ENCODE measurements at regions not wholly inside any gene's neighbourhood (a gene's known extent, or its start where the extent isn't known, plus 50 kb on each side); places are given as distances from the start of the nearest gene placed in this dataset.
"Not testable (repeated sequence)": the region's sequence is repeated elsewhere in the genome, so short reads cannot be mapped to it uniquely, and the experiment has no call there.

- DNase-seq (ENCODE audit: low spot score): peak; percentile 50
Measured at GRCh38 chr6:125546841-125547251, 202.6 kb upstream of the HEY2 start.

- DNase-seq (ENCODE audit: low spot score): no peak
Measured at GRCh38 chr6:125547381-125547780, 202.1 kb upstream of the HEY2 start.

DNA sequence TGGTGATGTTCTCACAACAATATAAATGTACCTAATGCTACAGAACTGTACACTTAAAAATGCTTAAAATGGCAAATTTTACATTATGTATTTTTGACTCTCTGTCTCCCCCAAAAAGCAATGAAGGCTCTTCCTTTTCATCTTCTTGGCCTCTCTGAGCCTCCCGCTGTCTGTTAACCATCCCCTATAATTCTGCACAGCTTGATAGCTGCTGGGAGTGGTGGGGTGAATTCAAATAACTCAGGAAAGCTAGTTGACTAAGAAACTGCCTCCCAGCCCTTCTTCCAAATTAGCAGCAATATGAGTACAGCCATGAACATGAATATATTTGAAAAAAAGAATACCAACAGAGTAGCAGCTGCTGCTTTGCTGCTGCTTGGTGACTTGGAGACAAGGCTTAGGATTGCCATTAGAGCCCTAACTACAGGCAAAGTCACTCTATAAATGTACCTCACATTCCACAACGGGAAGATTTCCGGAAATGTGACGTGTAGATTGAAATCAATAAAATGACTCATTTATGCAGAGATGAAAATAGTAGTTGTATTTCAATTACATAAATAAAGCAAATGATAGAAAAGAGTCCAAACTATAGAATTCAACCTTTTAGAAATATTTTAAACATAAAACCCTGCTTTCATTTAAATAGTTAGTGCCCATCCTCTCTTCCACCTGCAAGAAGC, 200.1 kb upstream of the HEY2 start:
- DNase-seq (ENCODE audit: low spot score): no peak

DNA sequence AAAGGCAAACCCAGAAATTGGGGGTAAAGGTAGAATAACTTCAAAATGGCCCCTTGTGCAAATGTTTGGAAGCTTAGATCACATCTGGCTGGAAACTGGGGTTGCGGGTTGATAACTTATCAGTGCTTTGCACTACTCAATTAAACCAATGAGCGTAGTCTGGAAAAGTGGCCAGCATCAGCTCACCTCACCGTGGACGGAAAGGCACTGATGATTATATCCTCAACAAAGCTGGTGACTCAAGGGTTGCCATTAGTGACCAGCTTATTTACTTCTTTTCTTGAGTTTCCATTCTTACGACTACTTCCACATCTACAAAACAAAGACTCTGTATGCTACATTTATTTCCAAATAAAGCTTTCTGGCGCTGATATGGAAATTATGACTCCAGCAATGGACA, 198.5 kb upstream of the HEY2 start:
- no peak for DNase-seq (ENCODE audit: low spot score)

DNA sequence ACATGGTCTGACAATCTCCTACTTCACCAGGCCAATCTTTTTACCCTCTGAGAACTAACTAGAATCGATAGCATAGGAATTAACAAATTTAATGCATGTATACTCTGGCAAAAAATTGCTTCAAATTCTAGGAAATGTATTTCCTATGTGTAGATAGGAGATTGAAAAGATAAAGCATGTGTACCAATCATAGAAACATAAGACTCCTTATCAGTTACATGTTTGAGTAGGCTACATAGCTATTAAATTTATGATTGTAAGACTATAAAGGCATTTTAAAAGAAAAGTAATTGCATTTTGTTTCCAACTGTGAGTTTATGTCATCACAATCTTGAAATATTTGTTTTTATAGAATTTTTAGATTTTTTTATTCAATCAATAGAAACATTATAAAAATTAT, 196.6 kb upstream of the HEY2 start:
- no peak for DNase-seq (ENCODE audit: low spot score)

GRCh38 chr6:125554456-125554855, 195.0 kb upstream of the HEY2 start:
- no peak for DNase-seq (ENCODE audit: low spot score)

DNA sequence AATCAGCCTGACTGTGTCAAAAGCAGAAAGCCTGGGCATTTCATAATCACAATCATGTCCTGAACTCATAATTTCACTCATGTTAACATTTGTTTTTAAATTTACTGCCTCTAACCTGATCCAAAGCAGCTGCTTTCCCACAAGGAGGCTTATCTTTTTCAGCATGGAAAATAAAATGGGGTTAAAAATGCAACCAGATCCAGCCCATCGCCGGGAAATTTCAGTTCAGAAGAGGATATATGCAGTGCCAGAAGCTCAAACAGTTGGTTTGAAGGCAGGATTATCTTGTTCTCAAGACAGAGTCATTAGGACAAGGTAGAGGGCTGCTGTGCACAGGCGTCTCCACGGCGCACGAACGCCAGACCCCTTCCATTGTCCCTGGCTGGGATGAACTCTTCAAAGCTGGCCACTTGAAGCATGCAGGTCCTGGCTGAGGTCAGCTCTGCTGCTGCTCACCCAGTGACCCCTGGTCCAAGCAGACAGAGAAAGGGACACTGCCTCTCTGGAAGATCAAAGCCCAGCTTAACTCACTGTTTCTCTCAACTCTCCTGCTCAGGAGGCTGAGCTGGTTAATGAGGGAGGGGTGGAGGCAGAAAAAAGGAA, 191.1 kb upstream of the HEY2 start:
- no peak for DNase-seq (ENCODE audit: low spot score)

GRCh38 chr6:125558907-125559306, 190.5 kb upstream of the HEY2 start:
- no peak for DNase-seq (ENCODE audit: low spot score)

DNA sequence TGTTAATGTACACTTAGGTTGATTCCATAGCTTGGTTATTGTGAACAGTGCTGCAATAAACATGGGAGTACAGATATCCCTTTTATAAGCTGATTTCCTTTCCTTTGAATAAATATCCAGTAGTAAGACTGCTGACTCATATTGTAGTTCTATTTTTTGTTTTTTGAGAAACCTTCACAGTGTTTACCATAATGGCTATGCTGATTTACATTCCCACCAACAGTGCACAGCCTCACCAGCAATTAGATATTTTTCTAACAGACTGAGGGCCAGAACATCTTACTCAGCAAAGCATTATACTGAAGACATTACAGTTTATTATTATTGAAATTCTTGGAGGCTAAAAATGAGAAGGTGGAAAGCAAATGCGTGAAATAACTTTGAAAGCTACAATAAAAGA, 187.3 kb upstream of the HEY2 start:
- no peak for DNase-seq (ENCODE audit: low spot score)

- DNase-seq (ENCODE audit: low spot score): no peak
Measured at GRCh38 chr6:125564941-125565340, 184.5 kb upstream of the HEY2 start.

- no peak for DNase-seq (ENCODE audit: low spot score)
Measured at GRCh38 chr6:125567407-125567806, 182.0 kb upstream of the HEY2 start.

DNA sequence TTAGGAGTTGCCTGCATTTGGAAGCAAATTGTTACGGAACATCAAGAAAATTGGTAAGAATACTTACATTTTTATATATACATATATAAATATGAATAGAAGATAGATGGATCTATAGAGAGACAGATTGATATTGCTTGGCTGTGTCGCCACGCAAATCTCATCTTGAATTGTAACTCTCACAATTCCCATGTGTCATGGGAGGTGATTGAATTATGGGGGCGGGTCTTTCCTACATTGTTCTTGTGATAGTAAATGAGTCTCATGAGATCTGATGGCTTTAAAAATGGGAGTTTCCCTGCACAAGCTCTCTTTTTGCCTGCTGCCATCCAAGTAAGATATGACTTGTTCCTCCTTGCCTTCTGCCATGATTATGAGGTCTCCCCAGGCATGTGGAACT, 180.8 kb upstream of the HEY2 start:
- no peak for DNase-seq (ENCODE audit: low spot score)

DNA sequence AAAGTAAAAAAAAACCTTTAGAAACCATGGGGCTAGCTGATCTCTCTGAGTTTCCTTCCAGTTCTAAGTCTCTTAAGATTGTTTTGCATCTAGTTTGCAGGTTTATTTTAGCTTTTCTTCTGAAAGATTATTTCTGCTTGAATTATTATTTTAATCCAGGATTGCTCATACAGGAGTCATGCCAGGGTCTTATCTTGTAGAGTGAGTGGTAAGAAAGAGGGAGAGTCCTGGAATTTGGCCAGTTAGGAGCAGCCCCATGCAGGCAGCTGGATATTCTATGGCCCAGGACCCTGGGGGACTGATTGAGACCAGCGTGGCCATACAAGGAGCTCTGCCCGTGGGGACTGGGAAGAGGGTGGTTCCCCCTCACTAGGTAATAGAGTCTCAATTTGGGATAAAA, 178.9 kb upstream of the HEY2 start:
- DNase-seq (ENCODE audit: low spot score): no peak

GRCh38 chr6:125571207-125571755, 178.2 kb upstream of the HEY2 start:
- no peak for DNase-seq (ENCODE audit: low spot score)

DNA sequence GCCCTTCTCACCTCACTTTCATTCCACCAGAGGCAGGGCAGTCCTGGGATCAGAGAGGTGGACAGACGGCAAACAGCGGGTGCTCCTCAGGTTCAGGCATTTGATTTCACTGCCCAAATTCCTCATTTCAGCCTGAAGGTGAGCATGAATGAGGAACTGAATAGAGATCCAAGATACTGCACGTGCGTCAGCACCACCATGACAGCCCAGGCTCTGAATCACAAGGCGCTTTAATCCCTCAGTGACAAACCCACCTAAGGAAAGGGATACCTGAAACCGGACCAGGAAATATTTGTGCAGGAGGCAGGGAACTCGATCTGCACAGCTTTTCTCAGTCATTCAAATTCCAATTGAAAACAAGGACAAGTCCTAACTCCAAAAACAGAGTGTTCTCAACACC, 174.8 kb upstream of the HEY2 start:
- no peak for DNase-seq (ENCODE audit: low spot score)

DNA sequence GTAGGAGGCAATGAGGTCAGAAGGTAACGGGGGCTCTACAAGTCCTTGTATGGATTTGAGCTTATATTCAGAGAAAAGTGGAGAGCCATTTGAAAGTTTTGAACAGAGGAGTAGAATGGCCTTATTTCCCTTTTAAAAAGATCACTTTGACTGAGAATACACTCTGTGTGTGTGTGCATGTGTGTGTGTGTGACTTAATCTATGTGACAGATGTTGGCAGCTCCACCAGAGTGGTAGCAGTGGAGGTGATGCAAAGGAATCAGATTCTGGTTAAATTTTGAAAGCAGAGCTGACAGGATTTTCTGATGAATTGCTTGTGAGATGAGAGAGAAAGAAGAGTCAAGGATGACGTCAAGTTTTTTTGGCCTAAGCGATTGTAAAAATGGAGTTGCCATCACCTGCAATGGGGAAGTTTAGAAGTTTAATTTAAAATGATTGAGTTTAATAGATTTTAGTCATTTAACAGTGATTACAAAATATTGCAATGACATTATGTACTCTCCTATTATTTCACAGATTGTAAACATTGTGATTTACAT, 172.2 kb upstream of the HEY2 start:
- DNase-seq (ENCODE audit: low spot score): no peak

- DNase-seq (ENCODE audit: low spot score): no peak
Measured at GRCh38 chr6:125584468-125584939, 164.9 kb upstream of the HEY2 start.

DNA sequence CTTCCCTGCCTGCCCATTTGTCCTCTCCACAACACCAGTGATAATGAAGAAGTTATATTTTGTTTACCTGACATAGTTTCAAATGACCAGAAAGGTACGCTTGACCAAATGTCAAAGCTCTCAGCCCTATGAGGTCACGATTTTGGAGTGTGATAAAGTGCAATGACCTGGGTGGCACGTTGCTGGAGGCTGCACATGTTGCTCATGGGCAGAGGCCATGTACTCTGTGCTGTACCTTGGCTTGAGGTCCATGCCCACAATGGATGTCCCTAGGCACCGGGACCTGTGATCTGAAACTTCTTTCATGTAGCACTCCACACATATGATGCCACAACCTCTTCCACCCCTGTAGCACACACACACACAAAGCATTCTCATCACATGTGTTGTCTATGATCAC, 164.0 kb upstream of the HEY2 start:
- DNase-seq (ENCODE audit: low spot score): no peak

- peak; percentile 54 for DNase-seq (ENCODE audit: low spot score)
Measured at GRCh38 chr6:125586074-125586473, 163.4 kb upstream of the HEY2 start.

DNA sequence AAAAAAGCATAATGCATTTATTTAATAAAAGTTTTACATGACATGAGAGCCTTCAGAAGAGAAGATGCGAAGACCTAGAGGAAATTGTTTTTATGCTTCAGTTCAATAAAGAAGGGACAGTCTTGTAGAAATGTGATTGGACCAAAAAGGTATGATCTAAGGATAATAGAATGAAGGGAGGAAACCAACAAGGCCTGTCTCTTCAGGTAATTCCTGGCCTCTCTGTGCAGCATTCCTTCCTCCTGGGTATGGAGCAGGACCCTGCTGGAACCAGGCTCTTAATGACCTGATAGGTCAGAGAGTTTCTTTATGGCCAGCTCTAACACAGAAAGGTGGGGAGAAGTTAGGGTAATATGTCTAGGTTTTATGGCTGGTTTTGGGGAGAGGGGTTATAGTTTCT, 162.8 kb upstream of the HEY2 start:
- no peak for DNase-seq (ENCODE audit: low spot score)

GRCh38 chr6:125587666-125588632, 161.5 kb upstream of the HEY2 start:
- DNase-seq (ENCODE audit: low spot score): peak; percentile 49

GRCh38 chr6:125591796-125592195, 157.6 kb upstream of the HEY2 start:
- DNase-seq (ENCODE audit: low spot score): not testable (repeated sequence)
